ENCODE measurements at regions not wholly inside any gene's neighbourhood (a gene's known extent, or its start where the extent isn't known, plus 50 kb on each side); places are given as distances from the start of the nearest gene placed in this dataset.
"Not testable (repeated sequence)": the region's sequence is repeated elsewhere in the genome, so short reads cannot be mapped to it uniquely, and the experiment has no call there.

- no peak for DNase-seq
Observed at GRCh38 chr3:174547801-174548435, 311.2 kb upstream of the NAALADL2 start.

GRCh38 chr3:174548841-174549623 lies 310.1 kb upstream of the NAALADL2 start:
- DNase-seq = no peak

- no peak for DNase-seq
Observed at GRCh38 chr3:174581558-174581957, 277.6 kb upstream of the NAALADL2 start.

- DNase-seq = peak; percentile 53
Observed at GRCh38 chr3:174583396-174583795, 275.7 kb upstream of the NAALADL2 start.

GRCh38 chr3:174587137-174587536 lies 272.0 kb upstream of the NAALADL2 start:
- not testable (repeated sequence) for DNase-seq

- no peak for DNase-seq
Observed at GRCh38 chr3:174596447-174596982, 262.6 kb upstream of the NAALADL2 start.

GRCh38 chr3:174598885-174599439 lies 260.2 kb upstream of the NAALADL2 start:
- DNase-seq = no peak

- no peak for DNase-seq
Observed at GRCh38 chr3:174613173-174613572, 246.0 kb upstream of the NAALADL2 start.

- no peak for DNase-seq
Observed at GRCh38 chr3:174614036-174614435, 245.1 kb upstream of the NAALADL2 start.

GRCh38 chr3:174618368-174619080 lies 240.6 kb upstream of the NAALADL2 start:
- no peak for DNase-seq

GRCh38 chr3:174619239-174619638 lies 239.9 kb upstream of the NAALADL2 start:
- no peak for DNase-seq

GRCh38 chr3:174620138-174620537 lies 239.0 kb upstream of the NAALADL2 start:
- DNase-seq = no peak

GRCh38 chr3:174620855-174621472 lies 238.2 kb upstream of the NAALADL2 start:
- no peak for DNase-seq

- no peak for DNase-seq
Observed at GRCh38 chr3:174633342-174633741, 225.8 kb upstream of the NAALADL2 start.

- DNase-seq = no peak
Observed at GRCh38 chr3:174636451-174636850, 222.7 kb upstream of the NAALADL2 start.

- no peak for DNase-seq
Observed at GRCh38 chr3:174639406-174639805, 219.7 kb upstream of the NAALADL2 start.

GRCh38 chr3:174639970-174640369 lies 219.2 kb upstream of the NAALADL2 start:
- DNase-seq = no peak

GRCh38 chr3:174640932-174641331 lies 218.2 kb upstream of the NAALADL2 start:
- DNase-seq = no peak

- DNase-seq = no peak
Observed at GRCh38 chr3:174644287-174644686, 214.8 kb upstream of the NAALADL2 start.

GRCh38 chr3:174651951-174652350 lies 207.2 kb upstream of the NAALADL2 start:
- DNase-seq = no peak

GRCh38 chr3:174659511-174659910 lies 199.6 kb upstream of the NAALADL2 start:
- no peak for DNase-seq

GRCh38 chr3:174662653-174663052 lies 196.5 kb upstream of the NAALADL2 start:
- no peak for DNase-seq

GRCh38 chr3:174667386-174667785 lies 191.7 kb upstream of the NAALADL2 start:
- DNase-seq = no peak
